ENCODE measurements at regions not wholly inside any gene's neighbourhood (a gene's known extent, or its start where the extent isn't known, plus 50 kb on each side); places are given as distances from the start of the nearest gene placed in this dataset.
"Not testable (repeated sequence)": the region's sequence is repeated elsewhere in the genome, so short reads cannot be mapped to it uniquely, and the experiment has no call there.

- no peak overlapping the region for H3K4me3 ChIP-seq (ENCODE audit: control insufficient read depth in 1 of 7, extremely low read depth in 1 of 7, insufficient read depth in 4 of 7, low read depth in 2 of 7, low read length in 6 of 7)
- POLR2A ChIA-PET, result no interaction called here
- peaks cover 0 to 3% (median 0%) of the 10 kb centered on the region in 5 experiments for H3K9me3 ChIP-seq (ENCODE audit: control extremely low read depth in 1 of 5, control insufficient read depth in 4 of 5, insufficient read depth in 2 of 5, low read depth in 1 of 5, low read length in 4 of 5)
- CTCF ChIA-PET, result no interaction called here
- H3K27me3 ChIP-seq (replicated peaks in 2 of 5; ENCODE audit: control insufficient read depth in 4 of 5, insufficient read depth in 5 of 5, low read length in 4 of 5), result no peaks in the 10 kb centered on the region
- H3K36me3 ChIP-seq (ENCODE audit: control insufficient read depth in 4 of 4, insufficient read depth in 4 of 4, low read length in 3 of 4), result no peaks in the 10 kb centered on the region
- no peak overlapping the region for H3K27ac ChIP-seq (ENCODE audit: insufficient read depth in 1 of 2, low read depth in 1 of 2, low read length in 2 of 2, poor library complexity in 1 of 2, severe bottlenecking in 2 of 2)
- no peak for DNase-seq
- no CpG with 5 or more reads among the region's 4 CpGs for WGBS (ENCODE audit: insufficient coverage)
- H3K4me1 ChIP-seq (ENCODE audit: control extremely low read depth in 1 of 4, control insufficient read depth in 4 of 4, insufficient read depth in 4 of 4, low read length in 3 of 4), result no peaks in the 10 kb centered on the region
Observed at GRCh38 chr1:73026114-73026513, 743.8 kb upstream of the NEGR1 start.

- WGBS (ENCODE audit: insufficient coverage), result no CpG with 5 or more reads among the region's 1 CpG
- Histone ChIP-seq H3K27ac (ENCODE audit: insufficient read depth in 1 of 2, low read depth in 1 of 2, low read length in 2 of 2, poor library complexity in 1 of 2, severe bottlenecking in 2 of 2) (no peak overlapping the region), H3K4me3 (ENCODE audit: control insufficient read depth in 1 of 7, extremely low read depth in 1 of 7, insufficient read depth in 4 of 7, low read depth in 2 of 7, low read length in 6 of 7) (no peak overlapping the region), H3K4me1 (ENCODE audit: control extremely low read depth in 1 of 4, control insufficient read depth in 4 of 4, insufficient read depth in 4 of 4, low read length in 3 of 4) (no peaks in the 10 kb centered on the region), H3K36me3 (ENCODE audit: control insufficient read depth in 4 of 4, insufficient read depth in 4 of 4, low read length in 3 of 4) (no peaks in the 10 kb centered on the region), H3K9me3 (ENCODE audit: control extremely low read depth in 1 of 5, control insufficient read depth in 4 of 5, insufficient read depth in 2 of 5, low read depth in 1 of 5, low read length in 4 of 5) (no peaks in the 10 kb centered on the region), H3K27me3 (replicated peaks in 2 of 5; ENCODE audit: control insufficient read depth in 4 of 5, insufficient read depth in 5 of 5, low read length in 4 of 5) (no peaks in the 10 kb centered on the region)
- POLR2A ChIA-PET, result no interaction called here
- DNase-seq, result no peak
- CTCF ChIA-PET, result no interaction called here
Observed at GRCh38 chr1:73009938-73010337, 727.6 kb upstream of the NEGR1 start.

GRCh38 chr1:73009311-73009710 is 727.0 kb upstream of the NEGR1 start:
- POLR2A ChIA-PET, result no interaction called here
- no peaks in the 10 kb centered on the region for H3K27me3 ChIP-seq (replicated peaks in 2 of 5; ENCODE audit: control insufficient read depth in 4 of 5, insufficient read depth in 5 of 5, low read length in 4 of 5)
- no peaks in the 10 kb centered on the region for H3K36me3 ChIP-seq (ENCODE audit: control insufficient read depth in 4 of 4, insufficient read depth in 4 of 4, low read length in 3 of 4)
- no CpG with 5 or more reads among the region's 1 CpG for WGBS (ENCODE audit: insufficient coverage)
- DNase-seq, result no peak
- no peak overlapping the region for H3K27ac ChIP-seq (ENCODE audit: insufficient read depth in 1 of 2, low read depth in 1 of 2, low read length in 2 of 2, poor library complexity in 1 of 2, severe bottlenecking in 2 of 2)
- no peaks in the 10 kb centered on the region for H3K9me3 ChIP-seq (ENCODE audit: control extremely low read depth in 1 of 5, control insufficient read depth in 4 of 5, insufficient read depth in 2 of 5, low read depth in 1 of 5, low read length in 4 of 5)
- CTCF ChIA-PET, result no interaction called here
- no peaks in the 10 kb centered on the region for H3K4me1 ChIP-seq (ENCODE audit: control extremely low read depth in 1 of 4, control insufficient read depth in 4 of 4, insufficient read depth in 4 of 4, low read length in 3 of 4)
- no peak overlapping the region for H3K4me3 ChIP-seq (ENCODE audit: control insufficient read depth in 1 of 7, extremely low read depth in 1 of 7, insufficient read depth in 4 of 7, low read depth in 2 of 7, low read length in 6 of 7)

- no peaks in the 10 kb centered on the region for H3K4me1 ChIP-seq (ENCODE audit: control extremely low read depth in 1 of 4, control insufficient read depth in 4 of 4, insufficient read depth in 4 of 4, low read length in 3 of 4)
Observed at GRCh38 chr1:72997624-72998023, 715.3 kb upstream of the NEGR1 start.

GRCh38 chr1:72997041-72997440 is 714.7 kb upstream of the NEGR1 start:
- H3K36me3 ChIP-seq (ENCODE audit: control insufficient read depth in 4 of 4, insufficient read depth in 4 of 4, low read length in 3 of 4), result no peaks in the 10 kb centered on the region
- H3K4me3 ChIP-seq (ENCODE audit: control insufficient read depth in 1 of 7, extremely low read depth in 1 of 7, insufficient read depth in 4 of 7, low read depth in 2 of 7, low read length in 6 of 7), result no peak overlapping the region
- 100% methylated on average over 2 of the region's 3 CpGs for WGBS (ENCODE audit: insufficient coverage)
- no peak for DNase-seq
- no peaks in the 10 kb centered on the region for H3K9me3 ChIP-seq (ENCODE audit: control extremely low read depth in 1 of 5, control insufficient read depth in 4 of 5, insufficient read depth in 2 of 5, low read depth in 1 of 5, low read length in 4 of 5)
- H3K4me1 ChIP-seq (ENCODE audit: control extremely low read depth in 1 of 4, control insufficient read depth in 4 of 4, insufficient read depth in 4 of 4, low read length in 3 of 4), result no peaks in the 10 kb centered on the region
- no peak overlapping the region for H3K27ac ChIP-seq (ENCODE audit: insufficient read depth in 1 of 2, low read depth in 1 of 2, low read length in 2 of 2, poor library complexity in 1 of 2, severe bottlenecking in 2 of 2)
- CTCF ChIA-PET, result no interaction called here
- POLR2A ChIA-PET, result no interaction called here
- no peaks in the 10 kb centered on the region for H3K27me3 ChIP-seq (replicated peaks in 2 of 5; ENCODE audit: control insufficient read depth in 4 of 5, insufficient read depth in 5 of 5, low read length in 4 of 5)

More at GRCh38 chr1:72997624-72998023, 715.3 kb upstream of the NEGR1 start:
- Histone ChIP-seq H3K27me3 (replicated peaks in 2 of 5; ENCODE audit: control insufficient read depth in 4 of 5, insufficient read depth in 5 of 5, low read length in 4 of 5) (no peaks in the 10 kb centered on the region), H3K9me3 (ENCODE audit: control extremely low read depth in 1 of 5, control insufficient read depth in 4 of 5, insufficient read depth in 2 of 5, low read depth in 1 of 5, low read length in 4 of 5) (no peaks in the 10 kb centered on the region), H3K4me3 (ENCODE audit: control insufficient read depth in 1 of 7, extremely low read depth in 1 of 7, insufficient read depth in 4 of 7, low read depth in 2 of 7, low read length in 6 of 7) (no peak overlapping the region), H3K36me3 (ENCODE audit: control insufficient read depth in 4 of 4, insufficient read depth in 4 of 4, low read length in 3 of 4) (no peaks in the 10 kb centered on the region), H3K27ac (ENCODE audit: insufficient read depth in 1 of 2, low read depth in 1 of 2, low read length in 2 of 2, poor library complexity in 1 of 2, severe bottlenecking in 2 of 2) (no peak overlapping the region)
- 94% methylated on average over 4 of the region's 4 CpGs for WGBS (ENCODE audit: insufficient coverage)
- POLR2A ChIA-PET, result no interaction called here
- DNase-seq, result no peak
- CTCF ChIA-PET, result no interaction called here

GRCh38 chr1:72987871-72988270 is 705.5 kb upstream of the NEGR1 start:
- H3K36me3 ChIP-seq (ENCODE audit: control insufficient read depth in 4 of 4, insufficient read depth in 4 of 4, low read length in 3 of 4); H3K27ac ChIP-seq (ENCODE audit: insufficient read depth in 1 of 2, low read depth in 1 of 2, low read length in 2 of 2, poor library complexity in 1 of 2, severe bottlenecking in 2 of 2); H3K27me3 ChIP-seq (replicated peaks in 2 of 5; ENCODE audit: control insufficient read depth in 4 of 5, insufficient read depth in 5 of 5, low read length in 4 of 5); DNase-seq; H3K4me3 ChIP-seq (ENCODE audit: control insufficient read depth in 1 of 7, extremely low read depth in 1 of 7, insufficient read depth in 4 of 7, low read depth in 2 of 7, low read length in 6 of 7); POLR2A ChIA-PET; H3K9me3 ChIP-seq (ENCODE audit: control extremely low read depth in 1 of 5, control insufficient read depth in 4 of 5, insufficient read depth in 2 of 5, low read depth in 1 of 5, low read length in 4 of 5); H3K4me1 ChIP-seq (ENCODE audit: control extremely low read depth in 1 of 4, control insufficient read depth in 4 of 4, insufficient read depth in 4 of 4, low read length in 3 of 4); CTCF ChIA-PET: not testable (repeated sequence)
- WGBS (ENCODE audit: insufficient coverage), result 100% methylated on average over 2 of the region's 4 CpGs

GRCh38 chr1:72986591-72987290 is 704.4 kb upstream of the NEGR1 start:
- Histone ChIP-seq H3K27me3 (replicated peaks in 2 of 5; ENCODE audit: control insufficient read depth in 4 of 5, insufficient read depth in 5 of 5, low read length in 4 of 5) (no peaks in the 10 kb centered on the region), H3K4me3 (ENCODE audit: control insufficient read depth in 1 of 7, extremely low read depth in 1 of 7, insufficient read depth in 4 of 7, low read depth in 2 of 7, low read length in 6 of 7) (no peak overlapping the region), H3K9me3 (ENCODE audit: control extremely low read depth in 1 of 5, control insufficient read depth in 4 of 5, insufficient read depth in 2 of 5, low read depth in 1 of 5, low read length in 4 of 5) (no peaks in the 10 kb centered on the region), H3K27ac (ENCODE audit: insufficient read depth in 1 of 2, low read depth in 1 of 2, low read length in 2 of 2, poor library complexity in 1 of 2, severe bottlenecking in 2 of 2) (no peak overlapping the region), H3K4me1 (ENCODE audit: control extremely low read depth in 1 of 4, control insufficient read depth in 4 of 4, insufficient read depth in 4 of 4, low read length in 3 of 4) (no peaks in the 10 kb centered on the region), H3K36me3 (ENCODE audit: control insufficient read depth in 4 of 4, insufficient read depth in 4 of 4, low read length in 3 of 4) (no peaks in the 10 kb centered on the region)
- CTCF ChIA-PET, result no interaction called here
- POLR2A ChIA-PET, result no interaction called here
- 85% methylated on average over 2 of the region's 2 CpGs for WGBS (ENCODE audit: insufficient coverage)
- no peak for DNase-seq
